GM12864 (cell line): ENCODE measurements at regions not wholly inside any gene's neighbourhood (a gene's known extent, or its start where the extent isn't known, plus 50 kb on each side); places are given as distances from the start of the nearest gene placed in this dataset.

ENCODE experiments used
- DNase-seq: peaks from one replicate; pipeline ENCODE4 v3.0.0-alpha.2; 2011; ENCODE audit warnings: low read depth
- H3K4me3 ChIP-seq: 2 replicates; pipeline ENCODE4 v1.5.1; 2011; ENCODE audit warnings: mild to moderate bottlenecking, low read depth, low read length, control low read depth
- CTCF ChIP-seq: IDR thresholded peaks from 2 replicates; pipeline ENCODE4 v1.5.1; 2011; ENCODE audit warnings: low read depth, mild to moderate bottlenecking, moderate library complexity, low read length, control low read depth, inconsistent platforms; ENCODE audit errors: missing control alignments

- H3K4me3 ChIP-seq: no peak overlapping the region
- DNase-seq: no peak
- TF ChIP-seq CTCF: no peak
Observed at GRCh38 chr3:181808053-181808452, 96.3 kb downstream of the SOX2 start.

GRCh38 chr3:181823716-181824115 lies 112.0 kb downstream of the SOX2 start:
- H3K4me3 ChIP-seq: no peak overlapping the region
- TF ChIP-seq CTCF: no peak
- no peak for DNase-seq

GRCh38 chr3:181824961-181825360 lies 113.2 kb downstream of the SOX2 start:
- DNase-seq: no peak
- TF ChIP-seq CTCF: no peak
- no peak overlapping the region for H3K4me3 ChIP-seq

GRCh38 chr3:181839039-181839915 lies 127.6 kb downstream of the SOX2 start:
- peak overlapping the region; percentile 46 for H3K4me3 ChIP-seq
- no peak for TF ChIP-seq CTCF
- DNase-seq: no peak

GRCh38 chr3:181839916-181840297 lies 128.2 kb downstream of the SOX2 start:
- DNase-seq: no peak
- no peak for TF ChIP-seq CTCF
- peak overlapping the region; percentile 46; the same call in 1 of the 2 replicates for H3K4me3 ChIP-seq

GRCh38 chr3:181844211-181844610 lies 132.5 kb downstream of the SOX2 start:
- no peak for TF ChIP-seq CTCF
- no peak for DNase-seq
- H3K4me3 ChIP-seq: no peak overlapping the region

GRCh38 chr3:181847276-181847675 lies 135.6 kb downstream of the SOX2 start:
- H3K4me3 ChIP-seq: no peak overlapping the region
- DNase-seq: no peak
- no peak for TF ChIP-seq CTCF
